H9 (cell line): ENCODE measurements at regions not wholly inside any gene's neighbourhood (a gene's known extent, or its start where the extent isn't known, plus 50 kb on each side); places are given as distances from the start of the nearest gene placed in this dataset.

Experiments
- DNase-seq: peaks from one replicate; pipeline ENCODE4 v3.0.0-alpha.2; 2017
- H2AFZ ChIP-seq: one replicate; pipeline ENCODE4 v1.6.1; 2013; ENCODE audit warnings: mild to moderate bottlenecking, low read length, control low read depth, moderate library complexity
- H2AK5ac ChIP-seq: 2 replicates; pipeline ENCODE4 v1.6.1; 2013; ENCODE audit warnings: low read length, control low read depth, mixed read lengths; ENCODE audit not compliant: insufficient read length
- H2BK120ac ChIP-seq: one replicate; pipeline ENCODE4 v1.6.1; 2013; ENCODE audit warnings: low read depth, mild to moderate bottlenecking, low read length, control low read depth, inconsistent platforms; ENCODE audit not compliant: poor library complexity, severe bottlenecking
- H2BK12ac ChIP-seq: 2 replicates; pipeline ENCODE4 v1.6.1; 2013; ENCODE audit warnings: low read length, control low read depth, mixed read lengths, low read depth; ENCODE audit not compliant: insufficient read length
- H2BK15ac ChIP-seq: 2 replicates; pipeline ENCODE4 v1.6.1; 2013; ENCODE audit warnings: low read depth, low read length, control low read depth
- H2BK20ac ChIP-seq: one replicate; pipeline ENCODE4 v1.6.1; 2013; ENCODE audit warnings: low read depth, mild to moderate bottlenecking, low read length, control low read depth, inconsistent platforms; ENCODE audit not compliant: poor library complexity, severe bottlenecking
- H2BK5ac ChIP-seq: 2 replicates; pipeline ENCODE4 v1.6.1; 2013; ENCODE audit warnings: low read length, control low read depth, mixed read lengths; ENCODE audit not compliant: insufficient read length
- H3K14ac ChIP-seq: 2 replicates; pipeline ENCODE4 v1.6.1; 2013; ENCODE audit warnings: low read length, control low read depth; ENCODE audit not compliant: insufficient read depth
- H3K18ac ChIP-seq: 2 replicates; pipeline ENCODE4 v1.6.1; 2013; ENCODE audit warnings: low read depth, mild to moderate bottlenecking, mixed read lengths, low read length, control low read depth; ENCODE audit not compliant: insufficient read length
- H3K23ac ChIP-seq: 2 replicates; pipeline ENCODE4 v1.6.1; 2013; ENCODE audit warnings: low read length, control low read depth, mixed read lengths, low read depth; ENCODE audit not compliant: insufficient read length
- H3K23me2 ChIP-seq: 2 replicates; pipeline ENCODE4 v1.6.1; 2013; ENCODE audit warnings: low read depth, mild to moderate bottlenecking, mixed read lengths, low read length, control low read depth; ENCODE audit not compliant: insufficient read length, poor library complexity, severe bottlenecking
- H3K27ac ChIP-seq: 2 replicates; pipeline ENCODE4 v1.5.1; 2013; ENCODE audit warnings: low read length, control low read depth, mixed read lengths, low read depth; ENCODE audit not compliant: insufficient read length
- H3K27me3 ChIP-seq: 2 replicates; pipeline ENCODE4 v1.6.1; 2013; ENCODE audit warnings: low read length, control low read depth, inconsistent platforms; ENCODE audit not compliant: insufficient read depth
- H3K4ac ChIP-seq: 2 replicates; pipeline ENCODE4 v1.6.1; 2013; ENCODE audit warnings: low read depth, mild to moderate bottlenecking, control low read depth, inconsistent platforms, low read length, moderate library complexity
- H3K4me1 ChIP-seq: 2 replicates; pipeline ENCODE4 v1.6.1; 2013; ENCODE audit warnings: low read length, control low read depth, inconsistent platforms; ENCODE audit not compliant: insufficient read depth
- H3K4me2 ChIP-seq: 2 replicates; pipeline ENCODE4 v1.6.1; 2013; ENCODE audit warnings: low read length, control low read depth, mixed read lengths; ENCODE audit not compliant: insufficient read length, insufficient read depth
- H3K56ac ChIP-seq: 2 replicates; pipeline ENCODE4 v1.6.1; 2013; ENCODE audit warnings: low read depth, mild to moderate bottlenecking, mixed read lengths, low read length, control low read depth; ENCODE audit not compliant: insufficient read length
- H3K79me1 ChIP-seq: 2 replicates; pipeline ENCODE4 v1.6.1; 2013; ENCODE audit warnings: low read depth, mild to moderate bottlenecking, moderate library complexity, low read length, control low read depth, inconsistent platforms; ENCODE audit not compliant: insufficient read depth, poor library complexity, severe bottlenecking
- H3K79me2 ChIP-seq: 2 replicates; pipeline ENCODE4 v1.6.1; 2013; ENCODE audit warnings: low read length, control low read depth, inconsistent platforms; ENCODE audit not compliant: insufficient read depth
- H3K9ac ChIP-seq: 2 replicates; pipeline ENCODE4 v1.6.1; 2013; ENCODE audit warnings: low read length, control low read depth, mixed read lengths; ENCODE audit not compliant: insufficient read length; ENCODE audit errors: extremely low read depth
- H3K9me3 ChIP-seq: one replicate; pipeline ENCODE4 v1.6.1; 2013; ENCODE audit warnings: low read depth, low read length, inconsistent platforms; ENCODE audit not compliant: control insufficient read depth
- H3T11ph ChIP-seq: one replicate; pipeline ENCODE4 v1.6.1; 2013; ENCODE audit warnings: mild to moderate bottlenecking, low read length, control low read depth, inconsistent platforms
- H4K20me1 ChIP-seq: one replicate; pipeline ENCODE4 v1.6.1; 2013; ENCODE audit not compliant: control insufficient read depth, insufficient read length, insufficient read depth
- H4K5ac ChIP-seq: 2 replicates; pipeline ENCODE4 v1.6.1; 2013; ENCODE audit warnings: low read depth, mild to moderate bottlenecking, mixed read lengths, low read length, control low read depth; ENCODE audit not compliant: insufficient read length
- H4K8ac ChIP-seq: replicated peaks from 2 replicates; pipeline ENCODE4 v1.6.1; 2013; ENCODE audit warnings: low read length, control low read depth, mixed read lengths, low read depth; ENCODE audit not compliant: insufficient read length
- H4K91ac ChIP-seq: 2 replicates; pipeline ENCODE4 v1.6.1; 2013; ENCODE audit warnings: low read depth, mild to moderate bottlenecking, moderate library complexity, mixed read lengths, low read length, control low read depth; ENCODE audit not compliant: insufficient read length
- H3K27ac Mint-ChIP-seq, 3 experiments: 2 replicates in 2 of 3; 3 replicates in 1 of 3; pipeline ENCODE4 v1.8.0; 2020 to 2021; ENCODE audit warnings: mixed read lengths in 3 of 3, mild to moderate bottlenecking in 1 of 3, moderate library complexity in 1 of 3
- H3K27me3 Mint-ChIP-seq: 2 replicates; pipeline ENCODE4 v1.8.0; 2021; ENCODE audit warnings: low read depth, mild to moderate bottlenecking, moderate library complexity, mixed read lengths
- H3K36me3 Mint-ChIP-seq, 3 experiments: 2 replicates in 2 of 3; 3 replicates in 1 of 3; pipeline ENCODE4 v1.8.0; 2020 to 2021; ENCODE audit warnings: low read depth in 3 of 3, mixed read lengths in 3 of 3; ENCODE audit not compliant: insufficient read depth in 1 of 3
- H3K4me1 Mint-ChIP-seq, 2 experiments: 2 replicates each; pipeline ENCODE4 v1.8.0; 2020; ENCODE audit warnings: mixed read lengths in 2 of 2
- H3K4me3 Mint-ChIP-seq, 2 experiments: 2 replicates in 1 of 2; 3 replicates in 1 of 2; pipeline ENCODE4 v1.8.0; 2020 to 2021; ENCODE audit warnings: mild to moderate bottlenecking in 2 of 2, mixed read lengths in 2 of 2, moderate library complexity in 1 of 2
- H3K9me3 Mint-ChIP-seq, 2 experiments: 2 replicates in 1 of 2; 3 replicates in 1 of 2; pipeline ENCODE4 v1.8.0; 2020; ENCODE audit warnings: mild to moderate bottlenecking in 2 of 2, mixed read lengths in 2 of 2, moderate library complexity in 1 of 2
- CTCF ChIP-seq: fragments of 200-600 bp; sonication (generic); conservative IDR thresholded peaks from 3 replicates; pipeline ENCODE4 v1.8.0; 2021; ENCODE audit warnings: antibody characterized with exemption, mild to moderate bottlenecking
- WGBS: extraction: QIAGEN DNeasy Blood & Tissue Kit; methylation state at CpG from one replicate; pipeline ENCODE4 v1.1.7; 2013; ENCODE audit warnings: missing lambda C conversion rate, low lambda C conversion rate, mixed read lengths; ENCODE audit not compliant: insufficient read length; ENCODE audit errors: extremely low coverage; 5-methylcytosine and 5-hydroxymethylcytosine counted together

GRCh38 chr18:77567205-77567604 lies 317.6 kb downstream of the GALR1 start:
- no peak overlapping the region for H3T11ph ChIP-seq
- H2BK20ac ChIP-seq = no peak overlapping the region
- no peak overlapping the region for H2BK5ac ChIP-seq
- no peaks in the 10 kb centered on the region for H3K79me1 ChIP-seq
- H2BK15ac ChIP-seq = no peak overlapping the region
- DNase-seq = no peak
- WGBS = no CpG with 5 or more reads among the region's 8 CpGs
- no peaks in the 10 kb centered on the region for H3K9me3 ChIP-seq
- no peak overlapping the region for H2BK12ac ChIP-seq
- no peaks in the 10 kb centered on the region for H3K27me3 ChIP-seq
- H3K56ac ChIP-seq = no peak overlapping the region
- no peak overlapping the region for H4K8ac ChIP-seq
- Mint-ChIP-seq H3K27me3 (0 out of 2 replicates have a peak, but pooled peaks cover 1% of the 10 kb centered on the region), H3K36me3 (peaks cover 21 to 25% (median 25%) of the 10 kb centered on the region in 3 experiments), H3K4me1 (peaks cover 3 to 5% of the 10 kb centered on the region in 2 experiments; a peak in 2 of 4 replicates), H3K27ac (no peak overlapping the region), H3K4me3 (no peak overlapping the region), H3K9me3 (peaks cover 18 to 23% of the 10 kb centered on the region in 2 experiments)
- H3K4me2 ChIP-seq = no peak overlapping the region
- H4K5ac ChIP-seq = no peak overlapping the region
- H3K79me2 ChIP-seq = no peaks in the 10 kb centered on the region
- no peak overlapping the region for H2AK5ac ChIP-seq
- no peak overlapping the region for H4K91ac ChIP-seq
- no peaks in the 10 kb centered on the region for H3K4me1 ChIP-seq
- no peak overlapping the region for H3K9ac ChIP-seq
- H3K23ac ChIP-seq = no peak overlapping the region
- no peak overlapping the region for H3K14ac ChIP-seq
- no peak overlapping the region for H3K4ac ChIP-seq
- H4K20me1 ChIP-seq = no peaks in the 10 kb centered on the region
- no peak overlapping the region for H3K27ac ChIP-seq
- H3K23me2 ChIP-seq = no peaks in the 10 kb centered on the region
- H2BK120ac ChIP-seq = no peak overlapping the region
- no peak overlapping the region for H3K18ac ChIP-seq
- TF ChIP-seq CTCF = no peak
- H2AFZ ChIP-seq = no peak overlapping the region
